Breast epithelium (tissue), 3 donors: ENCODE measurements at regions not wholly inside any gene's neighbourhood (a gene's known extent, or its start where the extent isn't known, plus 50 kb on each side); places are given as distances from the start of the nearest gene placed in this dataset.

Experiments
- POLR2A ChIP-seq: fragments of 450-650 bp; IDR thresholded peaks from one replicate; pipeline ENCODE4 v1.6.1; 2016; ENCODE audit warnings: antibody characterized with exemption, mild to moderate bottlenecking, moderate library complexity
- POLR2AphosphoS5 ChIP-seq, 3 donors: sonication (generic); formaldehyde crosslinking; IDR thresholded peaks; one replicate each; pipeline ENCODE4 v1.6.1; 2017; ENCODE audit warnings: antibody characterized with exemption in 3 of 3
- TF ChIP-seq, protein P1 (sequence below), 3 donors: fragments of 450-650 bp; IDR thresholded peaks; one replicate each; pipeline ENCODE4 v1.5.1; 2016 to 2017; ENCODE audit warnings: antibody characterized with exemption in 3 of 3, mild to moderate bottlenecking in 3 of 3, moderate library complexity in 3 of 3

DNA sequence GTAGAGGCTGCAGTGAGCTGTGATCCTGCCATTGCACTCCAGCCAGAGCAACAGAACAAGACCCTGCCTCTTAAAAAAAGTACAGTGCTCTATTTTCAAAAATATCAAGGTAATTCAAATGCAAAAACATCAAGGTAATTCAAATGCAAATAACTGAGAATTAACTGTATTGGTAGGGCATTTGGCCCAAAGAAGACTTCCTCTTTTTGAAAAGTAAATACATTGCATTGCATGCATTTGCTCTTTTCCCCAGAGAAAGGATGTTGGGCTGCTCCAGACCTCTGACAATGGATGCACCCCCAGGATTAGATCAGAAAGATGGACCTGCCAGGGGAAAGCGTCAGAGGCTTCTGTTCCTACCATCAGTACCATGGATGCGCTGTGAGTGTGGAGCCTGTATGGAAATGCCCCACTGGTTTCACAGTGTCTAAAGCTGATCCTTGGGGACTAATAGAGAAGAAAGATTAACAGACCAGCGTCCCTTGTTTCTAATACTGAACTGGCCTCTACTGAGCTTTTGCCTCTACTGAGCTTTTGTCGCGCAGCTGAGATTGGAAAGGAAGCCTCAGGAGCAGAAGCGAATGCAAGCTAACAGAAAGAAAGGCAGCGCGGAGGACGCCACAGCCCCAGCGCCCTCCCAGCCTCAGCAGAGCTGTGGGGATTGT lies 93.5 kb upstream of the LYZL2 start:
- TF ChIP-seq, protein P1, sequence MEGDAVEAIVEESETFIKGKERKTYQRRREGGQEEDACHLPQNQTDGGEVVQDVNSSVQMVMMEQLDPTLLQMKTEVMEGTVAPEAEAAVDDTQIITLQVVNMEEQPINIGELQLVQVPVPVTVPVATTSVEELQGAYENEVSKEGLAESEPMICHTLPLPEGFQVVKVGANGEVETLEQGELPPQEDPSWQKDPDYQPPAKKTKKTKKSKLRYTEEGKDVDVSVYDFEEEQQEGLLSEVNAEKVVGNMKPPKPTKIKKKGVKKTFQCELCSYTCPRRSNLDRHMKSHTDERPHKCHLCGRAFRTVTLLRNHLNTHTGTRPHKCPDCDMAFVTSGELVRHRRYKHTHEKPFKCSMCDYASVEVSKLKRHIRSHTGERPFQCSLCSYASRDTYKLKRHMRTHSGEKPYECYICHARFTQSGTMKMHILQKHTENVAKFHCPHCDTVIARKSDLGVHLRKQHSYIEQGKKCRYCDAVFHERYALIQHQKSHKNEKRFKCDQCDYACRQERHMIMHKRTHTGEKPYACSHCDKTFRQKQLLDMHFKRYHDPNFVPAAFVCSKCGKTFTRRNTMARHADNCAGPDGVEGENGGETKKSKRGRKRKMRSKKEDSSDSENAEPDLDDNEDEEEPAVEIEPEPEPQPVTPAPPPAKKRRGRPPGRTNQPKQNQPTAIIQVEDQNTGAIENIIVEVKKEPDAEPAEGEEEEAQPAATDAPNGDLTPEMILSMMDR (IDR thresholded peaks at IDR 0.05) = no peak
- TF ChIP-seq POLR2A (no peak), POLR2AphosphoS5 (IDR thresholded peaks at IDR 0.05) (no peak)
